Glutamatergic neuron (in vitro differentiated cells): ENCODE measurements at regions not wholly inside any gene's neighbourhood (a gene's known extent, or its start where the extent isn't known, plus 50 kb on each side); places are given as distances from the start of the nearest gene placed in this dataset.

Source experiments
- DNase-seq: peaks from one replicate; pipeline ENCODE4 v3.0.0; 2022
- H3K27ac Mint-ChIP-seq: one replicate; pipeline ENCODE4 v1.8.0; 2020; ENCODE audit warnings: mild to moderate bottlenecking, mixed read lengths, inconsistent platforms; ENCODE audit not compliant: unreplicated experiment
- H3K27me3 Mint-ChIP-seq: one replicate; pipeline ENCODE4 v1.8.0; 2020; ENCODE audit warnings: mild to moderate bottlenecking, moderate library complexity, mixed read lengths, inconsistent platforms; ENCODE audit not compliant: unreplicated experiment
- H3K36me3 Mint-ChIP-seq: one replicate; pipeline ENCODE4 v1.8.0; 2020; ENCODE audit warnings: mild to moderate bottlenecking, mixed read lengths, inconsistent platforms; ENCODE audit not compliant: unreplicated experiment
- H3K4me1 Mint-ChIP-seq: one replicate; pipeline ENCODE4 v1.8.0; 2020; ENCODE audit warnings: mild to moderate bottlenecking, low read depth, mixed read lengths, inconsistent platforms; ENCODE audit not compliant: unreplicated experiment
- H3K4me3 Mint-ChIP-seq: one replicate; pipeline ENCODE4 v1.8.0; 2020; ENCODE audit warnings: mild to moderate bottlenecking, mixed read lengths, inconsistent platforms; ENCODE audit not compliant: unreplicated experiment
- H3K9me3 Mint-ChIP-seq: one replicate; pipeline ENCODE4 v1.8.0; 2020; ENCODE audit warnings: mild to moderate bottlenecking, moderate library complexity, mixed read lengths, inconsistent platforms; ENCODE audit not compliant: unreplicated experiment
- CTCF ChIP-seq: fragments of 200-600 bp; sonication (generic); IDR thresholded peaks from one replicate; pipeline ENCODE4 v1.5.0; 2021; ENCODE audit not compliant: partially characterized antibody, unreplicated experiment

GRCh38 chr12:124394462-124395128 is 99.7 kb downstream of the RFLNA start:
- no peak overlapping the region for H3K4me3 Mint-ChIP-seq

GRCh38 chr12:124393831-124394230 is 98.9 kb downstream of the RFLNA start:
- Mint-ChIP-seq H3K27me3 (peaks cover 39% of the 10 kb centered on the region), H3K4me1 (peaks cover 35% of the 10 kb centered on the region), H3K27ac (peak overlapping the region; percentile 55), H3K36me3 (peaks cover 5% of the 10 kb centered on the region), H3K4me3 (no peak overlapping the region), H3K9me3 (peaks cover 26% of the 10 kb centered on the region)
- DNase-seq, result no peak
- no peak for TF ChIP-seq CTCF

More at GRCh38 chr12:124394462-124395128, 99.7 kb downstream of the RFLNA start:
- Mint-ChIP-seq H3K27me3 (peaks cover 39% of the 10 kb centered on the region), H3K9me3 (peaks cover 26% of the 10 kb centered on the region), H3K36me3 (peaks cover 5% of the 10 kb centered on the region), H3K27ac (peak overlapping the region; percentile 99), H3K4me1 (peaks cover 35% of the 10 kb centered on the region)
- no peak for DNase-seq
- no peak for TF ChIP-seq CTCF

- H3K4me1 Mint-ChIP-seq, result peaks cover 35% of the 10 kb centered on the region
- peaks cover 39% of the 10 kb centered on the region for H3K27me3 Mint-ChIP-seq
- H3K4me3 Mint-ChIP-seq, result peak overlapping the region; percentile 30
- peaks cover 26% of the 10 kb centered on the region for H3K9me3 Mint-ChIP-seq
- DNase-seq, result no peak
- H3K36me3 Mint-ChIP-seq, result peaks cover 5% of the 10 kb centered on the region
- no peak for TF ChIP-seq CTCF
- H3K27ac Mint-ChIP-seq, result peak overlapping the region; percentile 55
Measured at GRCh38 chr12:124393414-124393790, 98.5 kb downstream of the RFLNA start.

GRCh38 chr12:124392667-124393413 is 97.9 kb downstream of the RFLNA start:
- Mint-ChIP-seq H3K4me3 (no peak overlapping the region), H3K36me3 (peaks cover 5% of the 10 kb centered on the region), H3K4me1 (peaks cover 35% of the 10 kb centered on the region), H3K27me3 (peaks cover 35% of the 10 kb centered on the region), H3K27ac (no peak overlapping the region), H3K9me3 (peaks cover 24% of the 10 kb centered on the region)
- TF ChIP-seq CTCF, result no peak
- DNase-seq, result peak; percentile 64

- peaks cover 5% of the 10 kb centered on the region for H3K36me3 Mint-ChIP-seq
- peaks cover 23% of the 10 kb centered on the region for H3K9me3 Mint-ChIP-seq
- peak; percentile 32 for TF ChIP-seq CTCF
- DNase-seq, result no peak
- H3K4me1 Mint-ChIP-seq, result peaks cover 35% of the 10 kb centered on the region
- no peak overlapping the region for H3K27ac Mint-ChIP-seq
- no peak overlapping the region for H3K4me3 Mint-ChIP-seq
- peaks cover 30% of the 10 kb centered on the region for H3K27me3 Mint-ChIP-seq
Measured at GRCh38 chr12:124392271-124392666, 97.4 kb downstream of the RFLNA start.
